GM06990 (cell line): ENCODE measurements at regions not wholly inside any gene's neighbourhood (a gene's known extent, or its start where the extent isn't known, plus 50 kb on each side); places are given as distances from the start of the nearest gene placed in this dataset.

Experiments
- DNase-seq: peaks from one replicate; pipeline ENCODE4 v3.0.0-alpha.2; 2011; ENCODE audit not compliant: insufficient read length; ENCODE audit errors: extremely low read depth
- H3K27me3 ChIP-seq: replicated peaks from 2 replicates; pipeline ENCODE4 v1.6.0; 2011; ENCODE audit warnings: low read length; ENCODE audit not compliant: control insufficient read depth, insufficient read depth
- H3K36me3 ChIP-seq: 2 replicates; pipeline ENCODE4 v1.5.1; 2011; ENCODE audit warnings: low read length; ENCODE audit not compliant: control insufficient read depth, insufficient read depth
- H3K4me3 ChIP-seq: replicated peaks from 2 replicates; pipeline ENCODE4 v1.5.1; 2011; ENCODE audit warnings: low read depth, mild to moderate bottlenecking, control low read depth, low read length
- TF ChIP-seq, protein P1 (sequence below): IDR thresholded peaks from 2 replicates; pipeline ENCODE4 v1.5.1; 2011; ENCODE audit warnings: low read length, control low read depth, mild to moderate bottlenecking, inconsistent platforms; ENCODE audit not compliant: insufficient read depth, poor library complexity, severe bottlenecking

GRCh38 chr6:9464583-9464982 lies 950.3 kb downstream of the TFAP2A start:
- Histone ChIP-seq H3K27me3 (no peaks in the 10 kb centered on the region), H3K36me3 (no peaks in the 10 kb centered on the region), H3K4me3 (no peak overlapping the region)
- DNase-seq: no peak
- TF ChIP-seq, protein P1, sequence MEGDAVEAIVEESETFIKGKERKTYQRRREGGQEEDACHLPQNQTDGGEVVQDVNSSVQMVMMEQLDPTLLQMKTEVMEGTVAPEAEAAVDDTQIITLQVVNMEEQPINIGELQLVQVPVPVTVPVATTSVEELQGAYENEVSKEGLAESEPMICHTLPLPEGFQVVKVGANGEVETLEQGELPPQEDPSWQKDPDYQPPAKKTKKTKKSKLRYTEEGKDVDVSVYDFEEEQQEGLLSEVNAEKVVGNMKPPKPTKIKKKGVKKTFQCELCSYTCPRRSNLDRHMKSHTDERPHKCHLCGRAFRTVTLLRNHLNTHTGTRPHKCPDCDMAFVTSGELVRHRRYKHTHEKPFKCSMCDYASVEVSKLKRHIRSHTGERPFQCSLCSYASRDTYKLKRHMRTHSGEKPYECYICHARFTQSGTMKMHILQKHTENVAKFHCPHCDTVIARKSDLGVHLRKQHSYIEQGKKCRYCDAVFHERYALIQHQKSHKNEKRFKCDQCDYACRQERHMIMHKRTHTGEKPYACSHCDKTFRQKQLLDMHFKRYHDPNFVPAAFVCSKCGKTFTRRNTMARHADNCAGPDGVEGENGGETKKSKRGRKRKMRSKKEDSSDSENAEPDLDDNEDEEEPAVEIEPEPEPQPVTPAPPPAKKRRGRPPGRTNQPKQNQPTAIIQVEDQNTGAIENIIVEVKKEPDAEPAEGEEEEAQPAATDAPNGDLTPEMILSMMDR: no peak

GRCh38 chr6:9463311-9463710 lies 951.6 kb downstream of the TFAP2A start:
- DNase-seq: no peak
- Histone ChIP-seq H3K4me3 (no peak overlapping the region), H3K27me3 (no peaks in the 10 kb centered on the region), H3K36me3 (no peaks in the 10 kb centered on the region)
- TF ChIP-seq, protein P1: no peak

DNA sequence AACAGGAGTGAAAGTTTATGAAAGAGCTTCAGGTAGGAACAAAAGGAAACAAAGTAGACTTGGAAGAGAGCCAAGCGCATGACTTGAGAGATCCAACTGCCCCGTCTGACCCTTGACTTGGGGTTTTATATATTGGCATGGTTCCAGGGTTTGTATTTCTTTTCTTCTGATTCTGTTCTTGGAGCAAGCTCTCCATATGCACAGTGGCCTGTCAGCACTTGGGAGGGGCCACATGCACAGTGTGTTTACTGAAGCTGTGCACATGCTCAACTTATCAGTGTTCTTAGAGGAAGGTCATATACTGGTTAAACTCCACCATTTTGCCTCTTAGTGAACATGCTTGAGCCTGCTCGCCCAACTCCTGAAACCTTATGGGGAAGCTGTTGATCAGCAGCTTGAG lies 953.7 kb downstream of the TFAP2A start:
- no peak for DNase-seq
- Histone ChIP-seq H3K4me3 (no peak overlapping the region), H3K27me3 (no peaks in the 10 kb centered on the region)

GRCh38 chr6:9458424-9458823 lies 956.5 kb downstream of the TFAP2A start:
- TF ChIP-seq, protein P1: no peak
- no peak overlapping the region for H3K4me3 ChIP-seq
- no peaks in the 10 kb centered on the region for H3K36me3 ChIP-seq
- no peak for DNase-seq
- no peaks in the 10 kb centered on the region for H3K27me3 ChIP-seq

More for the DNA sequence above, 953.7 kb downstream of the TFAP2A start:
- H3K36me3 ChIP-seq: no peaks in the 10 kb centered on the region
- TF ChIP-seq, protein P1: no peak

DNA sequence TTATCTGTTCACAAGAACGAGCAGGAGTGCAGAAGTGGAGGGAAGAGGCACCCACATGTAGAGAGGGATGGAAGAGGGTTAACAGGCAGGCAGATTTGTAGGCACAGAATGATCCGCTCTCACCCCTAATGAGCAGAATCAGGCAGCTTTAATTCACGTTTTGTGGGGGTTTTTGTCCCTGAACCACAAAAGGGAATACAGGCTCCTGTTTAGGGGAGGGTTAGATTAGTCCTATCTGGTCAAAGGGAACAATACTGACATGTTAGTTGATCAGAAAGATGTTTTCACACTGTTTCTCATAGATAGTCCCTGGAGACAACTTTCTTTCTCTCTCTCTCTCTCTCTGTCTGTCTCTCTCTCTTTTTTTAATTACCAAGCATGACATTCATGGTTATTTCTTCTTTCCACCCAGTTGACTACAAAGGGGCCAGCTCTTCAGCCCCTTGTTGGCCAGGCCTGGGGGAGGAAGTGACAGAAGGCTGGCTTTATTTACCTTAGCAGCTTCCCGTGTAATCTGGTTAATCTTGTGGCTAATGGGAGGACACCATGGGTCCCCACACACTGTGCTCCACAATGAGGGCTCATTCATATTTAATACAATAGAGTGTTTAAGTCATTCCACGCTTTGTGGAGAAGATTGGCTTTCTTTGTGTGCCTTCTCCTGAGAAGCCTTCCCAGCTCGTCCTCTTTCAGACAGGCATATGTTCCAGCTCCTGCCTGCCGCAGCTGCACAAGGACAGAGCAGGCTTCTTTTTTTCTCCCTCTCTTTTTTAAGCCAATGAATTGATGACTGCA lies 958.8 kb downstream of the TFAP2A start:
- H3K4me3 ChIP-seq: no peak overlapping the region
- no peak for DNase-seq
- no peaks in the 10 kb centered on the region for H3K27me3 ChIP-seq
- TF ChIP-seq, protein P1: no peak
- no peaks in the 10 kb centered on the region for H3K36me3 ChIP-seq
